NCI-H748 (cell line): ENCODE measurements at regions not wholly inside any gene's neighbourhood (a gene's known extent, or its start where the extent isn't known, plus 50 kb on each side); places are given as distances from the start of the nearest gene placed in this dataset.
"Not testable (repeated sequence)": the region's sequence is repeated elsewhere in the genome, so short reads cannot be mapped to it uniquely, and the experiment has no call there.

ENCODE experiments used
- DNase-seq: peaks from one replicate; lab custom pipeline; 2025; ENCODE audit not compliant: unreplicated experiment; lab: John Stamatoyannopoulos, UW

- DNase-seq, result not testable (repeated sequence)
Measured at GRCh38 chr5:166291800-166292199, 1999.6 kb upstream of the WWC1 start.

DNA sequence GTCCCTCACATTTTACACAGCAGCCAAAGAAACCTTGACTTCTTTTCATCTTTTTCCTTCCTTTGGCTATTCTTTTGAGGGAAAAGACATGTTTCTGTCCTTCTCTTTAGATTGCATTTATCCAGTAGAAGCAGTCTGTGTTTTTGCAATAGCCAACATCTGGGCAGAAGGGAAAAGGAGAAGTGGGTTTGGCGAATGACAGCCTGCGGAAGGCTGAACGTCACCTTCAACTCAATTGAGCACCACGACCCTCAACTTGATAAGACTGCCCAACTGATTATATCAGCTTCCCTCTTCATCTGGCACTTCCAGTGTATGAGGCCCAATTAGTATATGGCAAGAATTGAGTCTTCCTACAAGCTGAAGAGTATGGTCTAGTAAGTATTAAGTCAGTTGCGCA is 1997.6 kb upstream of the WWC1 start:
- no peak for DNase-seq

GRCh38 chr5:166302166-166302565 is 1989.3 kb upstream of the WWC1 start:
- no peak for DNase-seq

- DNase-seq, result no peak
Measured at GRCh38 chr5:166317425-166317824, 1974.0 kb upstream of the WWC1 start.

- no peak for DNase-seq
Measured at GRCh38 chr5:166320920-166321480, 1970.4 kb upstream of the WWC1 start.

GRCh38 chr5:166324372-166324771 is 1967.1 kb upstream of the WWC1 start:
- DNase-seq, result no peak

GRCh38 chr5:166329149-166329800 is 1962.2 kb upstream of the WWC1 start:
- DNase-seq, result no peak

GRCh38 chr5:166330036-166330435 is 1961.4 kb upstream of the WWC1 start:
- no peak for DNase-seq

GRCh38 chr5:166331521-166331920 is 1959.9 kb upstream of the WWC1 start:
- DNase-seq, result no peak

DNA sequence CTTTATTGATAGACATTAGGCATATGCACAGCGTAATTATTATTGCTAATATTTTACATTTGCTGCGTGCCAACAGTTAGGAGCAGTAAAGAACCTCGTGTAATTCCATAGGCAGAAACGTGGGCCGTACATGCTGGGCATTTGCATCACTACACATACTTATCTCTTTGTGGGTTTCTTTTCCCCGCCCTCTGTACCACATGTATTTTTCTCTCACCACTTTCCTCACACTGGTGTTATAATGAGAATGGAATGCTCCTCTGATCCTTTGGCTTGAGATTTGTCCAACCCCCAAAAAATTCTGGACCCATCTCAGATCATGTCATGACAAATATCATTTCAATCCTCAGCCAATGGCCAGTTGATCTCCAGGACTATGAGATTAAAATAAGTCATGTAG is 1952.6 kb upstream of the WWC1 start:
- no peak for DNase-seq

- DNase-seq, result no peak
Measured at GRCh38 chr5:166340039-166340438, 1951.4 kb upstream of the WWC1 start.

GRCh38 chr5:166341740-166342337 is 1949.6 kb upstream of the WWC1 start:
- DNase-seq, result no peak

GRCh38 chr5:166342402-166342801 is 1949.0 kb upstream of the WWC1 start:
- DNase-seq, result no peak

DNA sequence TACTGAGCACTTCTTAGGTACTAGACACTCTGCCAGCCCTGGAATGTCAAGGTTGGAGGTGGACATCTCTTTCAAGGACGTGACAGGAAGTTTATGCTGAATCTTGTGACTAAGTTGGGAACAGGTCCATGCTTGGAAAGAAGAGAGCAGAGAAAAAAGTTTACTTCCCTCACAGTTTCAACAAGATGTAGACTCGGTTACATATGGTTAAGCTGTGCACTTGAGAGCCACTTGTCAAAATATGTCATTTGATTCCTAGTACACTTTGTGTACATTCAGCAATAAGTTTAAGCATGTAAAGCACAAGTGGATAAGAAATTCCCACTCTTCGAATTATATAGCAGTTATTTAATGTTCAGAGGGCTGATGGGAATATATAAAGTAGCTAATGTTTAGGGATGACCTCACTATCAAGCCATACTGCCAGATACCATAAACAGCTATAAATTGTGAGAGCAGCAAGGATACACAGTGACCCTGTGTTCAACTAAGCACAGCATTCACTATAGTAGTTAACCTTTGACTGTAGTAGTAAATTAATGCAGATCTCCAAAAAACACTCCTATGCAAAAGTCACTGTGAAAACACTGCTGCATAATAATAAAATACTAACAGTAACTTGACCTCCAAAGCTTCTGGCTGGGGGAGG is 1944.6 kb upstream of the WWC1 start:
- DNase-seq, result no peak

GRCh38 chr5:166349046-166349445 is 1942.4 kb upstream of the WWC1 start:
- no peak for DNase-seq

- no peak for DNase-seq
Measured at GRCh38 chr5:166353580-166353979, 1937.9 kb upstream of the WWC1 start.

GRCh38 chr5:166354332-166354731 is 1937.1 kb upstream of the WWC1 start:
- no peak for DNase-seq

DNA sequence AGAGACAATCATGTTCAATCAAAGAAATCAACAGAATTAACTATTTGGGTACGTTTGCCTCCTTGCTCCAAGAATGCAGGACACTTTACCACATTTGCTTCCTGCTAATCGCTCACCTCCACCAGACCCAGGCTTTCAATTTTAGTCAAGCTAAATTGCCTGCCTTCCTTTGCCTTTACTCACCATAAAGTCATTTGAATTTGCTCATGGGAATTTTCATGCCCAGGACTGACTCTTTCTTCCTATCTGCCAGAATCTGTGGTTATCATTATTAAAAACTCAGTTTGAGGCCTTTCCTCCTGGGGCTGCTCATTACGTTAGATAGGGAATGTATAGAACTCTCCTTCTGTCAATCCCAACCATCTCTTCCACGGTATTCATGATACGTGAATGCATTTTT is 1935.3 kb upstream of the WWC1 start:
- DNase-seq, result no peak

GRCh38 chr5:166358127-166358830 is 1933.2 kb upstream of the WWC1 start:
- no peak for DNase-seq

DNA sequence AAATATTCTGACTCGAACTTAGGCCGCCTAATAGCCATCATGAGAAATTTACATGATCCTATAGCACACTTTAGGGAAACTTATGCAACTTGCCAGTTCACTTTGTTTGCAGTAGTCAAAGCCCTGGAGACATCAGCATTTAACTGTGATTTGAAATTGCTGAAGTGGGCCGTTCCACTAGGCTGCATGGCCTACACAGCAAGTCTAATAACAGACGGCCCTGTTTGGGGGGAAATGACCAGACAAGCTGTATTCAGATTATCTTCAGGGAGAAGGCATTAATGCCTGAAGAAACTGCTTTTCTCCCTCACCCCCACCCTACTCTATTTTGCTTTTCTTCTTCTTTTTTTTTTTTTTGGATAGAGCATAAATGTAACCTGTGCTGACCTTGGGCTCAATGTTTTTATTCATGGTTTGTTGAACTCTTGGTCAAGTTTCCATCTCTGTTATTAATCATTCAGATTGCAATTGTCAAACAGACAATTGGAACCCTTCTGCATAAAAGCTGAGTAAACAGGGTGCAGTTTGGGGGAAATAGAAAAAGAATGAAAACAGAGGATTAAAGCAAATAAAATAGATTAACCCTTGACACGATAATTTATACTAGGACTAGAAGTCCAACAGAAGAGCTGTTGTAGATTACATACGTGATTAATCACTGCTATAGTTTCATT is 1928.2 kb upstream of the WWC1 start:
- no peak for DNase-seq

DNA sequence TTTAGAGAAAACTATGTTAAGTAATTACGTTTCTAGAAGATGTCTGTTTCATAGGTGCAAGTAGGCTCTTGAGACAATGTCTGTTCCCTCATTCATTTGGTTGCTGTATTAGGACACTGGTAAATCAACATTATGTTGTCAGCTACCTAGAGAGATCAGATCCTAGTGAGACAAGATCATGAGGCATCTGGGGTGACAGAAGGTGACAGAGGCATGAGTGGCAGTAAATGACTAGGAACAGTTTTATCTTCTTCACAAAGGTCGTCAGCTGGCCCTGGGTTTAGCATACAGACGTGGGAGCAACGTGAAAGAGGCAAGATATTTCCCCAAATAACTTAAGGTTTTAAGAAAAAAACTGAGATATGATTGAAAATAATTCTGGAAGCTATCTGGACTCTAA is 1926.3 kb upstream of the WWC1 start:
- no peak for DNase-seq
